Lower leg skin (tissue), 4 donors: ENCODE measurements at regions not wholly inside any gene's neighbourhood (a gene's known extent, or its start where the extent isn't known, plus 50 kb on each side); places are given as distances from the start of the nearest gene placed in this dataset.

Experiments
- DNase-seq, 2 donors: peaks; one replicate each; pipeline ENCODE4 v3.0.0-alpha.2; 2019; ENCODE audit warnings: low spot score in 2 of 2
- H3K4me3 ChIP-seq: fragments of 200-600 bp; sonication (generic); 2 replicates; pipeline ENCODE4 v1.5.1; 2017; ENCODE audit warnings: mild to moderate bottlenecking, low read depth; ENCODE audit not compliant: poor library complexity, severe bottlenecking
- CTCF ChIP-seq, 3 donors: fragments of 450-650 bp; IDR thresholded peaks; one replicate each; pipeline ENCODE4 v1.5.1; 2016; ENCODE audit warnings: antibody characterized with exemption in 3 of 3, mild to moderate bottlenecking in 3 of 3, moderate library complexity in 2 of 3
- POLR2A ChIP-seq, 2 donors: fragments of 450-650 bp; IDR thresholded peaks; one replicate each; pipeline ENCODE4 v1.6.1; 2016 to 2017; ENCODE audit warnings: antibody characterized with exemption in 2 of 2, mild to moderate bottlenecking in 1 of 2, moderate library complexity in 1 of 2
- WGBS, 2 donors: methylation state at CpG; one replicate each; pipeline ENCODE4 v1.1.5; 2018; 5-methylcytosine and 5-hydroxymethylcytosine counted together
- intact Hi-C: fragments of 100-400 bp; cut with DNase I; formaldehyde crosslinking; loops from one replicate; pipeline ENCODE4 v1.15.0; 2023; ENCODE audit warnings: low total_unique reads

GRCh38 chr17:77657839-77658238 lies 300.7 kb upstream of the TNRC6C start:
- intact Hi-C loops = no loop called here
- no peak for DNase-seq
- H3K4me3 ChIP-seq = no peak overlapping the region
- TF ChIP-seq CTCF (IDR thresholded peaks at IDR 0.05) (no peak), POLR2A (IDR thresholded peaks at IDR 0.05) (no peak)
- WGBS, 2 donors = 74 to 80% methylated on average over 6 of the region's 6 CpGs

- TF ChIP-seq POLR2A (IDR thresholded peaks at IDR 0.05) (no peak), CTCF (IDR thresholded peaks at IDR 0.05) (no peak)
- intact Hi-C loops = no loop called here
- 88 to 97% methylated on average over 4 of the region's 4 CpGs for WGBS, 2 donors
- no peak for DNase-seq
- H3K4me3 ChIP-seq = no peak overlapping the region
Measured at GRCh38 chr17:77660524-77660923, 298.0 kb upstream of the TNRC6C start.

- H3K4me3 ChIP-seq = no peak overlapping the region
- no peak for TF ChIP-seq CTCF (IDR thresholded peaks at IDR 0.05)
- TF ChIP-seq POLR2A (IDR thresholded peaks at IDR 0.05) = no peak
- 91 to 95% methylated on average over 4 of the region's 4 CpGs for WGBS, 2 donors
- intact Hi-C loops = no loop called here
- no peak for DNase-seq
Measured at GRCh38 chr17:77662833-77663232, 295.7 kb upstream of the TNRC6C start.

GRCh38 chr17:77664097-77664729 lies 294.3 kb upstream of the TNRC6C start:
- intact Hi-C loops = no loop called here
- no peak for DNase-seq
- TF ChIP-seq CTCF (IDR thresholded peaks at IDR 0.05) (no peak), POLR2A (IDR thresholded peaks at IDR 0.05) (no peak)
- H3K4me3 ChIP-seq = no peak overlapping the region
- WGBS, 2 donors = 85 to 86% methylated on average over 11 to 13 of the region's 13 CpGs

- intact Hi-C loops = no loop called here
- TF ChIP-seq CTCF (IDR thresholded peaks at IDR 0.05) (no peak), POLR2A (IDR thresholded peaks at IDR 0.05) (no peak)
- DNase-seq = no peak
- 71 to 84% methylated on average over 3 of the region's 3 CpGs for WGBS, 2 donors
- no peak overlapping the region for H3K4me3 ChIP-seq
Measured at GRCh38 chr17:77665833-77666232, 292.7 kb upstream of the TNRC6C start.

- DNase-seq = no peak
- no peak for TF ChIP-seq POLR2A (IDR thresholded peaks at IDR 0.05)
- TF ChIP-seq CTCF (IDR thresholded peaks at IDR 0.05) = no peak
- WGBS, 2 donors = 48 to 51% methylated on average over 6 of the region's 6 CpGs
- intact Hi-C loops = no loop called here
- no peak overlapping the region for H3K4me3 ChIP-seq
Measured at GRCh38 chr17:77666462-77666861, 292.0 kb upstream of the TNRC6C start.
